ENCODE measurements at regions not wholly inside any gene's neighbourhood (a gene's known extent, or its start where the extent isn't known, plus 50 kb on each side); places are given as distances from the start of the nearest gene placed in this dataset.
"Not testable (repeated sequence)": the region's sequence is repeated elsewhere in the genome, so short reads cannot be mapped to it uniquely, and the experiment has no call there.

- no peak overlapping the region for H3K4me3 Mint-ChIP-seq
- no peaks in the 10 kb centered on the region for H3K27me3 Mint-ChIP-seq (ENCODE audit: low read depth)
- H3K9me3 Mint-ChIP-seq = peaks cover 8% of the 10 kb centered on the region
- no peak overlapping the region for H3K27ac Mint-ChIP-seq
- DNase-seq (ENCODE audit: low spot score in 2 of 2, unreplicated experiment in 2 of 2) = no peak
- peaks cover 6% of the 10 kb centered on the region for H3K4me1 Mint-ChIP-seq
- no peaks in the 10 kb centered on the region for H3K36me3 Mint-ChIP-seq
- TF ChIP-seq CTCF (IDR thresholded peaks at IDR 0.05; ENCODE audit: unreplicated experiment) = no peak
Measured at GRCh38 chr3:65126527-65127410, 439.0 kb upstream of the ADAMTS9 start.

- H3K4me1 Mint-ChIP-seq = peaks cover 16% of the 10 kb centered on the region
- H3K4me3 Mint-ChIP-seq; H3K27me3 Mint-ChIP-seq (ENCODE audit: low read depth); H3K36me3 Mint-ChIP-seq; DNase-seq (ENCODE audit: low spot score in 2 of 2, unreplicated experiment in 2 of 2); H3K27ac Mint-ChIP-seq: not testable (repeated sequence)
- peaks cover 21% of the 10 kb centered on the region for H3K9me3 Mint-ChIP-seq
Measured at GRCh38 chr3:65120156-65120555, 432.4 kb upstream of the ADAMTS9 start.

GRCh38 chr3:65118912-65119499 lies 431.2 kb upstream of the ADAMTS9 start:
- peaks cover 2% of the 10 kb centered on the region for H3K27me3 Mint-ChIP-seq (ENCODE audit: low read depth)
- no peak overlapping the region for H3K4me3 Mint-ChIP-seq
- H3K36me3 Mint-ChIP-seq = peaks cover 6% of the 10 kb centered on the region
- no peak overlapping the region for H3K27ac Mint-ChIP-seq
- no peak for DNase-seq (ENCODE audit: low spot score in 2 of 2, unreplicated experiment in 2 of 2)
- no peak for TF ChIP-seq CTCF (IDR thresholded peaks at IDR 0.05; ENCODE audit: unreplicated experiment)
- peaks cover 21% of the 10 kb centered on the region for H3K9me3 Mint-ChIP-seq
- H3K4me1 Mint-ChIP-seq = peaks cover 16% of the 10 kb centered on the region

GRCh38 chr3:65114041-65114440 lies 426.2 kb upstream of the ADAMTS9 start:
- TF ChIP-seq CTCF (IDR thresholded peaks at IDR 0.05; ENCODE audit: unreplicated experiment) = no peak
- no peak overlapping the region for H3K4me3 Mint-ChIP-seq
- H3K36me3 Mint-ChIP-seq = no peaks in the 10 kb centered on the region
- no peak overlapping the region for H3K27ac Mint-ChIP-seq
- H3K9me3 Mint-ChIP-seq = peaks cover 2% of the 10 kb centered on the region
- no peaks in the 10 kb centered on the region for H3K27me3 Mint-ChIP-seq (ENCODE audit: low read depth)
- no peak for DNase-seq (ENCODE audit: low spot score in 2 of 2, unreplicated experiment in 2 of 2)
- H3K4me1 Mint-ChIP-seq = peaks cover 29% of the 10 kb centered on the region

GRCh38 chr3:65112751-65113300 lies 425.0 kb upstream of the ADAMTS9 start:
- Mint-ChIP-seq H3K36me3 (no peaks in the 10 kb centered on the region), H3K27me3 (ENCODE audit: low read depth) (no peaks in the 10 kb centered on the region), H3K27ac (no peak overlapping the region), H3K4me1 (peaks cover 18% of the 10 kb centered on the region), H3K4me3 (no peak overlapping the region), H3K9me3 (no peaks in the 10 kb centered on the region)
- DNase-seq (ENCODE audit: low spot score in 2 of 2, unreplicated experiment in 2 of 2) = no peak
- no peak for TF ChIP-seq CTCF (IDR thresholded peaks at IDR 0.05; ENCODE audit: unreplicated experiment)

- peaks cover 28% of the 10 kb centered on the region for H3K4me1 Mint-ChIP-seq
- H3K27ac Mint-ChIP-seq = no peak overlapping the region
- no peak for DNase-seq (ENCODE audit: low spot score in 2 of 2, unreplicated experiment in 2 of 2)
- H3K9me3 Mint-ChIP-seq = no peaks in the 10 kb centered on the region
- no peak overlapping the region for H3K4me3 Mint-ChIP-seq
- no peak for TF ChIP-seq CTCF (IDR thresholded peaks at IDR 0.05; ENCODE audit: unreplicated experiment)
- H3K36me3 Mint-ChIP-seq = no peaks in the 10 kb centered on the region
- H3K27me3 Mint-ChIP-seq (ENCODE audit: low read depth) = no peaks in the 10 kb centered on the region
Measured at GRCh38 chr3:65110661-65111060, 422.9 kb upstream of the ADAMTS9 start.
